ENCODE measurements at regions not wholly inside any gene's neighbourhood (a gene's known extent, or its start where the extent isn't known, plus 50 kb on each side); places are given as distances from the start of the nearest gene placed in this dataset.
"Not testable (repeated sequence)": the region's sequence is repeated elsewhere in the genome, so short reads cannot be mapped to it uniquely, and the experiment has no call there.

DNA sequence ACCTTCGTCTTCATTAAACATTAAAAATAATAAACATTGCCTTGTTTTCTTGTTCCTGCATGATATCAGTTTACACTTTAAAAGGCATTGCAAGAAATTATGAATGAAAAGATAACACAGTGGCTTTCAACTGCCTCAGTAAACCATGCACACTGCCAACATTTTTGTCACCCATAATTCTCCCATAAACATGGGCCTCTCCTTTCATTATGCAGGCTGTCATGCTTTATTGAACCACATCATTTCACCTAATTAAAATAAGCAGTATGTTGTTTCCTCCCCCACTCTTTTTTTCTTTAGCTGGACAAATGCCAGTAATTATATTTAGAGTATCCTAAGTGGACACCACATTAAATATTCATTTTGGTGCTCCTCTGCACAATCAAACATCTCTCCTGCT is 1566.5 kb upstream of the SLC10A2 start:
- TF ChIP-seq, protein P1, sequence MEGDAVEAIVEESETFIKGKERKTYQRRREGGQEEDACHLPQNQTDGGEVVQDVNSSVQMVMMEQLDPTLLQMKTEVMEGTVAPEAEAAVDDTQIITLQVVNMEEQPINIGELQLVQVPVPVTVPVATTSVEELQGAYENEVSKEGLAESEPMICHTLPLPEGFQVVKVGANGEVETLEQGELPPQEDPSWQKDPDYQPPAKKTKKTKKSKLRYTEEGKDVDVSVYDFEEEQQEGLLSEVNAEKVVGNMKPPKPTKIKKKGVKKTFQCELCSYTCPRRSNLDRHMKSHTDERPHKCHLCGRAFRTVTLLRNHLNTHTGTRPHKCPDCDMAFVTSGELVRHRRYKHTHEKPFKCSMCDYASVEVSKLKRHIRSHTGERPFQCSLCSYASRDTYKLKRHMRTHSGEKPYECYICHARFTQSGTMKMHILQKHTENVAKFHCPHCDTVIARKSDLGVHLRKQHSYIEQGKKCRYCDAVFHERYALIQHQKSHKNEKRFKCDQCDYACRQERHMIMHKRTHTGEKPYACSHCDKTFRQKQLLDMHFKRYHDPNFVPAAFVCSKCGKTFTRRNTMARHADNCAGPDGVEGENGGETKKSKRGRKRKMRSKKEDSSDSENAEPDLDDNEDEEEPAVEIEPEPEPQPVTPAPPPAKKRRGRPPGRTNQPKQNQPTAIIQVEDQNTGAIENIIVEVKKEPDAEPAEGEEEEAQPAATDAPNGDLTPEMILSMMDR (IDR thresholded peaks at IDR 0.05; ENCODE audit: insufficient read depth, low read depth, low read length) = no peak
- no peak for DNase-seq (ENCODE audit: low read depth)
- H3K27me3 ChIP-seq (ENCODE audit: control insufficient read depth, insufficient read depth, low read length) = no peaks in the 10 kb centered on the region
- ChIA-PET POLR2A (no interaction called here), CTCF (no interaction called here)
- H3K36me3 ChIP-seq (ENCODE audit: control insufficient read depth, insufficient read depth, low read length) = no peaks in the 10 kb centered on the region
- H3K4me3 ChIP-seq (ENCODE audit: low read depth, low read length) = no peak overlapping the region

DNA sequence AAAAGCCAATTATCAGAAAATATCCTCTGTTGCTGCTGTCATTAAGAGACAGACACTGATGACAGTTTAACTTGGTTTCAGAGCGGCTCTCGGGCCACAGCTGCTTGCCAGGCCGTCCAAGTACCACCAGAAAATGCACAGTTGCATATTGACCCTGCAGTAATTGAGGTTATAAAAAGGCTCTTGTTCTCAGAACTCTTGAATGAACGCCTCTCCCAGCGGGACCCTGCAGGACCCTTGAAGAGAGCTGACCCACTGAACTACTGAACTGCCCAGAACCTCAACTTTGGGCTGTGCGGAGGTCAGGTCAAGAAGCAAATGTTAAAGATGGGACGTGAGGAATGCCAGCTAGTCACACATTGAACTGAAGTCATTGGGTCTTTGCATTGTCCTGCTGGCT is 1559.0 kb upstream of the SLC10A2 start:
- ChIA-PET CTCF (no interaction called here), POLR2A (no interaction called here)
- Histone ChIP-seq H3K4me3 (ENCODE audit: low read depth, low read length) (no peak overlapping the region), H3K36me3 (ENCODE audit: control insufficient read depth, insufficient read depth, low read length) (no peaks in the 10 kb centered on the region), H3K27me3 (ENCODE audit: control insufficient read depth, insufficient read depth, low read length) (no peaks in the 10 kb centered on the region)
- DNase-seq (ENCODE audit: low read depth) = no peak
- TF ChIP-seq, protein P1 (IDR thresholded peaks at IDR 0.05; ENCODE audit: insufficient read depth, low read depth, low read length) = no peak

DNA sequence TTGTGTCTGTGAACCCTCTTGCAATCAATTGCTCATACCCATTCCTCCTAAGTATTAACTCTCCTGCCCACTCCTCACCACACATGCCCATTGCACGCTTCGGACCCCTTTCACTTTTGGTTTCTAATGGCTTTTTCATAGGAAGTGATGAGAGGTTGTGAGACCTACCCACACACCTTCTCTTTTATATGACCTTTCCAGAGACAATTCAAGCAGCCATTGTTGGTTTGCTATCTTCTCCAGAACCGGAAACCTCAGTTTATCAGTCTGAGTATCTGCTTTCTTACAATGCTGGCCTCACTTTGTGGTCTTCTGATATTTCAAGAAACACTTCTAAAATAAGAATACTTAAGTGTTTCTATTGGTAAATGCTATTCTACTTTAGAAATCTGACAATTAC is 1550.8 kb upstream of the SLC10A2 start:
- Histone ChIP-seq H3K4me3 (ENCODE audit: low read depth, low read length) (no peak overlapping the region), H3K36me3 (ENCODE audit: control insufficient read depth, insufficient read depth, low read length) (no peaks in the 10 kb centered on the region), H3K27me3 (ENCODE audit: control insufficient read depth, insufficient read depth, low read length) (no peaks in the 10 kb centered on the region)
- TF ChIP-seq, protein P1 (IDR thresholded peaks at IDR 0.05; ENCODE audit: insufficient read depth, low read depth, low read length) = no peak
- DNase-seq (ENCODE audit: low read depth) = no peak
- CTCF ChIA-PET = no interaction called here
- POLR2A ChIA-PET = no interaction called here

DNA sequence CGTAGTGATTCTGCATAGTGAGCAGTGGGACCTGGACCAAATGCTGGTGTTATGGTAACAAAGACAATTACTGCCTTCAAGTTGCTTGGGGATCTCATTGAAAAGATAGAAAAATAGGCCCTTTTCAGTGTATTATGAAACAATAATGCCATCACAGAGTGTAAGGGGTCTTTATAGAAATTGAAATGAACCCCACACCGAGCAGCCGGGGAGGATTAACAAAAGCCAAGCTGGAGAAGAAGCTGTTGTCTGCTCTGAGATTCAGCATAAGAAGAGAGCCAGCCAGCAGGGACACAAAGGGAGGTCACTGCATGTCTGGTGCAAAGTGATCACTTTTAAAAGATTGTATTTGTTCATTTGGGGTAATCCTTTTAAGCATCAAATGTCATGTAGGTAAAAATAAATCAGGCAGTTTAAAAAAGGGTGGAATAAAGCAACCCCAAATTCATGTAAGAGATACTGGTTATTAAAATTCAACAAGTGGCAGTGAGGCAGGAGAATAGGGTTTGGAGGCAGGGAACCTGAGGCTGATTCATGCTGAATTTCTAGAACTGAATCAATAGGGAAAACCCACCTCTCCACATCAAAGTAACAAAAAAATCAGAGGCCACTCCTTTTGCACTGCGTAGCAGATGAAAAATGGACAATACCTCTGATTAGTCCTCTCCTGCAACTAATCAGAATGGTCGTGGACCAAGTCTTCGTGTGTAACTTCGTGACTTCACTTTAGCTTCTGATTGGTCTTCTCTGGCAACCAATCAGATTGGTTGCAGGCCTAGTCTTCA is 1548.3 kb upstream of the SLC10A2 start:
- TF ChIP-seq, protein P1 (IDR thresholded peaks at IDR 0.05; ENCODE audit: insufficient read depth, low read depth, low read length) = no peak
- POLR2A ChIA-PET = no interaction called here
- CTCF ChIA-PET = no interaction called here
- Histone ChIP-seq H3K27me3 (ENCODE audit: control insufficient read depth, insufficient read depth, low read length) (no peaks in the 10 kb centered on the region), H3K36me3 (ENCODE audit: control insufficient read depth, insufficient read depth, low read length) (no peaks in the 10 kb centered on the region), H3K4me3 (ENCODE audit: low read depth, low read length) (no peak overlapping the region)
- DNase-seq (ENCODE audit: low read depth) = no peak

DNA sequence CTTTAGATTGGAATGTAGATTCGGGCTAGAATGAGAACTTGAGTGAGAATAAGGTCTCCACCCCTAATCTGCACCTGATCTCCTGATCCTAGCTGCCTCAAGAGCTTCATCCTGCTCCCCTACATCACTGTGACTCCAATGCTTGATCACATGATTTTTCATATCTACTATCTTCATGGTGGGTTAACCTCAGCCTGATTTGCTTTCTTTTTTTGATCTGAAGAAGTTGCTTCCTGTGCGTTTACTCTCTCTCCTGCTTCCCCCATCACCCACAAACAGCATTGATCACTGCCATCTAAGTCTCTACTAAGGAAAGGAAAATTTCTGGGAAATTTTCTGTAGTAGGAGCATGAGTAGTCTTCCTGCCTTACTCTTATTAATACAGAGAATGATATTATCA is 1542.1 kb upstream of the SLC10A2 start:
- Histone ChIP-seq H3K4me3 (ENCODE audit: low read depth, low read length) (no peak overlapping the region), H3K27me3 (ENCODE audit: control insufficient read depth, insufficient read depth, low read length) (no peaks in the 10 kb centered on the region), H3K36me3 (ENCODE audit: control insufficient read depth, insufficient read depth, low read length) (no peaks in the 10 kb centered on the region)
- CTCF ChIA-PET = no interaction called here
- POLR2A ChIA-PET = no interaction called here
- TF ChIP-seq, protein P1 (IDR thresholded peaks at IDR 0.05; ENCODE audit: insufficient read depth, low read depth, low read length) = no peak
- no peak for DNase-seq (ENCODE audit: low read depth)

DNA sequence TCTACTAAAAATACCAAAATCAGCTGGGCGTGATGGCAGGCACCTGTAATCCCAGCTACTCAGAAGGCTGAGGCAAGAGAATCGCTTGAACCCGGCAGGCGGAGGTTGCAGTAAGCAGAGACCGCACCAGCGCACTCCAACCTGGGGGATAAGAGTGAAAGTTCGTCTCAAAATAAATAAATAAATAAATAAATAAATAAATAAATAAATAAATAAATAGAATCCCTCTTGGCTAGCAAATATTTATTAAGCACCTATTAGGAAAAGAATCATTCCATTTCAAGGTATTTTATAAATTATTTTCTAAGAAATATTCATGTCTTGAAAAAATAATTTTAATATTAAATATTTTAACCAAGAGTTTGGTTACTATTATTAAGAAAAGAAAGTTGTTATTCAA is 1539.2 kb upstream of the SLC10A2 start:
- POLR2A ChIA-PET; DNase-seq (ENCODE audit: low read depth): not testable (repeated sequence)

More for the DNA sequence above, 1539.2 kb upstream of the SLC10A2 start:
- CTCF ChIA-PET; H3K4me3 ChIP-seq (ENCODE audit: low read depth, low read length); H3K27me3 ChIP-seq (ENCODE audit: control insufficient read depth, insufficient read depth, low read length); H3K36me3 ChIP-seq (ENCODE audit: control insufficient read depth, insufficient read depth, low read length): not testable (repeated sequence)

Measured in BJ (cell line).